ENCODE measurements at regions not wholly inside any gene's neighbourhood (a gene's known extent, or its start where the extent isn't known, plus 50 kb on each side); places are given as distances from the start of the nearest gene placed in this dataset.
"Not testable (repeated sequence)": the region's sequence is repeated elsewhere in the genome, so short reads cannot be mapped to it uniquely, and the experiment has no call there.

- TF ChIP-seq POLR2AphosphoS5 (IDR thresholded peaks at IDR 0.05; ENCODE audit: low read depth, low read length) (no peak), SPI1 (IDR thresholded peaks at IDR 0.05; ENCODE audit: low read depth, low read length) (no peak), POLR2A (IDR thresholded peaks at IDR 0.05; ENCODE audit: low read depth, low read length) (no peak), POU2F2 (IDR thresholded peaks at IDR 0.05; ENCODE audit: low read depth, low read length) (no peak), TAF1 (IDR thresholded peaks at IDR 0.05; ENCODE audit: low read depth, low read length) (no peak), PAX5 (IDR thresholded peaks at IDR 0.05; ENCODE audit: insufficient read depth, low read length, severe bottlenecking) (no peak)
- FAIRE-seq (no peak), DNase-seq (ENCODE audit: insufficient read length, low spot score) (no peak)
These were observed 136.8 kb downstream of the SNRPN start for GRCh38 chr15:25091421-25092158.

- DNase-seq (ENCODE audit: insufficient read length, low spot score) (no peak), FAIRE-seq (no peak)
- TF ChIP-seq SPI1 (IDR thresholded peaks at IDR 0.05; ENCODE audit: low read depth, low read length) (no peak), POU2F2 (IDR thresholded peaks at IDR 0.05; ENCODE audit: low read depth, low read length) (no peak), POLR2A (IDR thresholded peaks at IDR 0.05; ENCODE audit: low read depth, low read length) (no peak), POLR2AphosphoS5 (IDR thresholded peaks at IDR 0.05; ENCODE audit: low read depth, low read length) (no peak), TAF1 (IDR thresholded peaks at IDR 0.05; ENCODE audit: low read depth, low read length) (no peak), PAX5 (IDR thresholded peaks at IDR 0.05; ENCODE audit: insufficient read depth, low read length, severe bottlenecking) (no peak)
These were observed 137.9 kb downstream of the SNRPN start for GRCh38 chr15:25092661-25093060.

- TF ChIP-seq POLR2AphosphoS5 (IDR thresholded peaks at IDR 0.05; ENCODE audit: low read depth, low read length) (no peak), POLR2A (IDR thresholded peaks at IDR 0.05; ENCODE audit: low read depth, low read length) (no peak)
- no peak for FAIRE-seq
These were observed 138.8 kb downstream of the SNRPN start for GRCh38 chr15:25093455-25094029.

GRCh38 chr15:25094066-25094465 is 139.3 kb downstream of the SNRPN start:
- DNase-seq (ENCODE audit: insufficient read length, low spot score): no peak
- TF ChIP-seq TAF1 (IDR thresholded peaks at IDR 0.05; ENCODE audit: low read depth, low read length) (no peak), POLR2A (IDR thresholded peaks at IDR 0.05; ENCODE audit: low read depth, low read length) (no peak), SPI1 (IDR thresholded peaks at IDR 0.05; ENCODE audit: low read depth, low read length) (no peak), POU2F2 (IDR thresholded peaks at IDR 0.05; ENCODE audit: low read depth, low read length) (no peak), PAX5 (IDR thresholded peaks at IDR 0.05; ENCODE audit: insufficient read depth, low read length, severe bottlenecking) (no peak), POLR2AphosphoS5 (IDR thresholded peaks at IDR 0.05; ENCODE audit: low read depth, low read length) (no peak)
- FAIRE-seq: no peak

More at GRCh38 chr15:25093455-25094029, 138.8 kb downstream of the SNRPN start:
- no peak for DNase-seq (ENCODE audit: insufficient read length, low spot score)

GRCh38 chr15:25094519-25094918 is 139.7 kb downstream of the SNRPN start:
- FAIRE-seq: no peak
- no peak for DNase-seq (ENCODE audit: insufficient read length, low spot score)
- TF ChIP-seq POLR2AphosphoS5 (IDR thresholded peaks at IDR 0.05; ENCODE audit: low read depth, low read length) (no peak), SPI1 (IDR thresholded peaks at IDR 0.05; ENCODE audit: low read depth, low read length) (no peak), PAX5 (IDR thresholded peaks at IDR 0.05; ENCODE audit: insufficient read depth, low read length, severe bottlenecking) (no peak), TAF1 (IDR thresholded peaks at IDR 0.05; ENCODE audit: low read depth, low read length) (no peak)

- DNase-seq (ENCODE audit: insufficient read length, low spot score): no peak
- TF ChIP-seq PAX5 (IDR thresholded peaks at IDR 0.05; ENCODE audit: insufficient read depth, low read length, severe bottlenecking): no peak
- FAIRE-seq: no peak
These were observed 140.4 kb downstream of the SNRPN start for GRCh38 chr15:25095179-25095578.

- not testable (repeated sequence) for DNase-seq (ENCODE audit: insufficient read length, low spot score); FAIRE-seq
These were observed 145.2 kb downstream of the SNRPN start for GRCh38 chr15:25099966-25100365.

GRCh38 chr15:25106209-25106608 is 151.4 kb downstream of the SNRPN start:
- FAIRE-seq (no peak), DNase-seq (ENCODE audit: insufficient read length, low spot score) (no peak)

GRCh38 chr15:25133804-25134203 is 179.0 kb downstream of the SNRPN start:
- no peak for FAIRE-seq
- TF ChIP-seq PAX5 (IDR thresholded peaks at IDR 0.05; ENCODE audit: insufficient read depth, low read length, severe bottlenecking) (no peak), TAF1 (IDR thresholded peaks at IDR 0.05; ENCODE audit: low read depth, low read length) (no peak), SPI1 (IDR thresholded peaks at IDR 0.05; ENCODE audit: low read depth, low read length) (no peak), POLR2A (IDR thresholded peaks at IDR 0.05; ENCODE audit: low read depth, low read length) (no peak), POLR2AphosphoS5 (IDR thresholded peaks at IDR 0.05; ENCODE audit: low read depth, low read length) (no peak), POU2F2 (IDR thresholded peaks at IDR 0.05; ENCODE audit: low read depth, low read length) (no peak)
- DNase-seq (ENCODE audit: insufficient read length, low spot score): no peak

More at GRCh38 chr15:25106209-25106608, 151.4 kb downstream of the SNRPN start:
- TF ChIP-seq SPI1 (IDR thresholded peaks at IDR 0.05; ENCODE audit: low read depth, low read length) (no peak), POLR2AphosphoS5 (IDR thresholded peaks at IDR 0.05; ENCODE audit: low read depth, low read length) (no peak), POLR2A (IDR thresholded peaks at IDR 0.05; ENCODE audit: low read depth, low read length) (no peak), TAF1 (IDR thresholded peaks at IDR 0.05; ENCODE audit: low read depth, low read length) (no peak), POU2F2 (IDR thresholded peaks at IDR 0.05; ENCODE audit: low read depth, low read length) (no peak), PAX5 (IDR thresholded peaks at IDR 0.05; ENCODE audit: insufficient read depth, low read length, severe bottlenecking) (no peak)

- FAIRE-seq (no peak), DNase-seq (ENCODE audit: insufficient read length, low spot score) (no peak)
- TF ChIP-seq PAX5 (IDR thresholded peaks at IDR 0.05; ENCODE audit: insufficient read depth, low read length, severe bottlenecking): no peak
- no peak for TF ChIP-seq POLR2AphosphoS5 (IDR thresholded peaks at IDR 0.05; ENCODE audit: low read depth, low read length)
- no peak for TF ChIP-seq POU2F2 (IDR thresholded peaks at IDR 0.05; ENCODE audit: low read depth, low read length)
- no peak for TF ChIP-seq TAF1 (IDR thresholded peaks at IDR 0.05; ENCODE audit: low read depth, low read length)
- no peak for TF ChIP-seq SPI1 (IDR thresholded peaks at IDR 0.05; ENCODE audit: low read depth, low read length)
- no peak for TF ChIP-seq POLR2A (IDR thresholded peaks at IDR 0.05; ENCODE audit: low read depth, low read length)
These were observed 179.8 kb downstream of the SNRPN start for GRCh38 chr15:25134546-25134945.

Data from GM12891 (cell line).